Spleen (tissue), 3 donors: ENCODE measurements at regions not wholly inside any gene's neighbourhood (a gene's known extent, or its start where the extent isn't known, plus 50 kb on each side); places are given as distances from the start of the nearest gene placed in this dataset.

Experiments
- POLR2A ChIP-seq, 3 donors: fragments of 450-650 bp; IDR thresholded peaks; one replicate each; pipeline ENCODE4 v1.5.1; 2017; ENCODE audit warnings: antibody characterized with exemption in 3 of 3, mild to moderate bottlenecking in 1 of 3
- POLR2AphosphoS5 ChIP-seq, 3 donors: sonication (generic); formaldehyde crosslinking; IDR thresholded peaks; one replicate each; pipeline ENCODE4 v1.5.1; 2017; ENCODE audit warnings: antibody characterized with exemption in 3 of 3

DNA sequence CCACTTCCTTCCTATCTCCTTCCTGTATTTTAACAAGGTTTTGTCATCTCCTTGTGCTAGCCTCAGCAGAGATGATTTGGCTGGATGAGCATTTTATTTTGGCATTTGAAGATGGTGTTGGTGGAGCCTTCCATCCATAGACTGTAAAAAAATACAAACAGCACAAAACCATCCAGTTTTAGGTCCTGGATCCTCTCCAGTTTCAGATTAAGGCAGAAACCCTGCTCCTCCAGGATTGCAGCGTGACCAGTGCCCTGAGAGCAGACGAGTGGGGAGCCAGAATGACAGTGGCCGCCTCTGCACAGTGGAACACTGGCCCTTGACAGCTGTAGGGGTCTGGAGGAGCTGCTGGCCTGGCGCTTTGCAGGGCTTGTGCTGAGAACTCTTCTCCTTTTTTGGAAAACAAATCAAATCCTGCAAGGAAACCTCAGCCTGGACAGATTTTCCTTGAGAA is 72.2 kb upstream of the GADD45A start:
- TF ChIP-seq POLR2AphosphoS5 (IDR thresholded peaks at IDR 0.05) (peak in 2 of 3 donors; percentile 41 to 53), POLR2A (IDR thresholded peaks at IDR 0.05) (no peak)
